H9 (cell line): ENCODE measurements at regions not wholly inside any gene's neighbourhood (a gene's known extent, or its start where the extent isn't known, plus 50 kb on each side); places are given as distances from the start of the nearest gene placed in this dataset.

ENCODE experiments used
- DNase-seq: peaks from one replicate; pipeline ENCODE4 v3.0.0-alpha.2; 2017
- H2AFZ ChIP-seq: one replicate; pipeline ENCODE4 v1.6.1; 2013; ENCODE audit warnings: mild to moderate bottlenecking, low read length, control low read depth, moderate library complexity
- H2AK5ac ChIP-seq: 2 replicates; pipeline ENCODE4 v1.6.1; 2013; ENCODE audit warnings: low read length, control low read depth, mixed read lengths; ENCODE audit not compliant: insufficient read length
- H2BK120ac ChIP-seq: one replicate; pipeline ENCODE4 v1.6.1; 2013; ENCODE audit warnings: low read depth, mild to moderate bottlenecking, low read length, control low read depth, inconsistent platforms; ENCODE audit not compliant: poor library complexity, severe bottlenecking
- H2BK12ac ChIP-seq: 2 replicates; pipeline ENCODE4 v1.6.1; 2013; ENCODE audit warnings: low read length, control low read depth, mixed read lengths, low read depth; ENCODE audit not compliant: insufficient read length
- H2BK15ac ChIP-seq: 2 replicates; pipeline ENCODE4 v1.6.1; 2013; ENCODE audit warnings: low read depth, low read length, control low read depth
- H2BK20ac ChIP-seq: one replicate; pipeline ENCODE4 v1.6.1; 2013; ENCODE audit warnings: low read depth, mild to moderate bottlenecking, low read length, control low read depth, inconsistent platforms; ENCODE audit not compliant: poor library complexity, severe bottlenecking
- H2BK5ac ChIP-seq: 2 replicates; pipeline ENCODE4 v1.6.1; 2013; ENCODE audit warnings: low read length, control low read depth, mixed read lengths; ENCODE audit not compliant: insufficient read length
- H3K14ac ChIP-seq: 2 replicates; pipeline ENCODE4 v1.6.1; 2013; ENCODE audit warnings: low read length, control low read depth; ENCODE audit not compliant: insufficient read depth
- H3K18ac ChIP-seq: 2 replicates; pipeline ENCODE4 v1.6.1; 2013; ENCODE audit warnings: low read depth, mild to moderate bottlenecking, mixed read lengths, low read length, control low read depth; ENCODE audit not compliant: insufficient read length
- H3K23ac ChIP-seq: 2 replicates; pipeline ENCODE4 v1.6.1; 2013; ENCODE audit warnings: low read length, control low read depth, mixed read lengths, low read depth; ENCODE audit not compliant: insufficient read length
- H3K23me2 ChIP-seq: 2 replicates; pipeline ENCODE4 v1.6.1; 2013; ENCODE audit warnings: low read depth, mild to moderate bottlenecking, mixed read lengths, low read length, control low read depth; ENCODE audit not compliant: insufficient read length, poor library complexity, severe bottlenecking
- H3K27ac ChIP-seq: 2 replicates; pipeline ENCODE4 v1.5.1; 2013; ENCODE audit warnings: low read length, control low read depth, mixed read lengths, low read depth; ENCODE audit not compliant: insufficient read length
- H3K27me3 ChIP-seq: 2 replicates; pipeline ENCODE4 v1.6.1; 2013; ENCODE audit warnings: low read length, control low read depth, inconsistent platforms; ENCODE audit not compliant: insufficient read depth
- H3K4ac ChIP-seq: 2 replicates; pipeline ENCODE4 v1.6.1; 2013; ENCODE audit warnings: low read depth, mild to moderate bottlenecking, control low read depth, inconsistent platforms, low read length, moderate library complexity
- H3K4me1 ChIP-seq: 2 replicates; pipeline ENCODE4 v1.6.1; 2013; ENCODE audit warnings: low read length, control low read depth, inconsistent platforms; ENCODE audit not compliant: insufficient read depth
- H3K4me2 ChIP-seq: 2 replicates; pipeline ENCODE4 v1.6.1; 2013; ENCODE audit warnings: low read length, control low read depth, mixed read lengths; ENCODE audit not compliant: insufficient read length, insufficient read depth
- H3K56ac ChIP-seq: 2 replicates; pipeline ENCODE4 v1.6.1; 2013; ENCODE audit warnings: low read depth, mild to moderate bottlenecking, mixed read lengths, low read length, control low read depth; ENCODE audit not compliant: insufficient read length
- H3K79me1 ChIP-seq: 2 replicates; pipeline ENCODE4 v1.6.1; 2013; ENCODE audit warnings: low read depth, mild to moderate bottlenecking, moderate library complexity, low read length, control low read depth, inconsistent platforms; ENCODE audit not compliant: insufficient read depth, poor library complexity, severe bottlenecking
- H3K79me2 ChIP-seq: 2 replicates; pipeline ENCODE4 v1.6.1; 2013; ENCODE audit warnings: low read length, control low read depth, inconsistent platforms; ENCODE audit not compliant: insufficient read depth
- H3K9ac ChIP-seq: 2 replicates; pipeline ENCODE4 v1.6.1; 2013; ENCODE audit warnings: low read length, control low read depth, mixed read lengths; ENCODE audit not compliant: insufficient read length; ENCODE audit errors: extremely low read depth
- H3K9me3 ChIP-seq: one replicate; pipeline ENCODE4 v1.6.1; 2013; ENCODE audit warnings: low read depth, low read length, inconsistent platforms; ENCODE audit not compliant: control insufficient read depth
- H3T11ph ChIP-seq: one replicate; pipeline ENCODE4 v1.6.1; 2013; ENCODE audit warnings: mild to moderate bottlenecking, low read length, control low read depth, inconsistent platforms
- H4K20me1 ChIP-seq: one replicate; pipeline ENCODE4 v1.6.1; 2013; ENCODE audit not compliant: control insufficient read depth, insufficient read length, insufficient read depth
- H4K5ac ChIP-seq: 2 replicates; pipeline ENCODE4 v1.6.1; 2013; ENCODE audit warnings: low read depth, mild to moderate bottlenecking, mixed read lengths, low read length, control low read depth; ENCODE audit not compliant: insufficient read length
- H4K8ac ChIP-seq: replicated peaks from 2 replicates; pipeline ENCODE4 v1.6.1; 2013; ENCODE audit warnings: low read length, control low read depth, mixed read lengths, low read depth; ENCODE audit not compliant: insufficient read length
- H4K91ac ChIP-seq: 2 replicates; pipeline ENCODE4 v1.6.1; 2013; ENCODE audit warnings: low read depth, mild to moderate bottlenecking, moderate library complexity, mixed read lengths, low read length, control low read depth; ENCODE audit not compliant: insufficient read length
- H3K27ac Mint-ChIP-seq, 3 experiments: 2 replicates in 2 of 3; 3 replicates in 1 of 3; pipeline ENCODE4 v1.8.0; 2020 to 2021; ENCODE audit warnings: mixed read lengths in 3 of 3, mild to moderate bottlenecking in 1 of 3, moderate library complexity in 1 of 3
- H3K27me3 Mint-ChIP-seq: 2 replicates; pipeline ENCODE4 v1.8.0; 2021; ENCODE audit warnings: low read depth, mild to moderate bottlenecking, moderate library complexity, mixed read lengths
- H3K36me3 Mint-ChIP-seq, 3 experiments: 2 replicates in 2 of 3; 3 replicates in 1 of 3; pipeline ENCODE4 v1.8.0; 2020 to 2021; ENCODE audit warnings: low read depth in 3 of 3, mixed read lengths in 3 of 3; ENCODE audit not compliant: insufficient read depth in 1 of 3
- H3K4me1 Mint-ChIP-seq, 2 experiments: 2 replicates each; pipeline ENCODE4 v1.8.0; 2020; ENCODE audit warnings: mixed read lengths in 2 of 2
- H3K4me3 Mint-ChIP-seq, 2 experiments: 2 replicates in 1 of 2; 3 replicates in 1 of 2; pipeline ENCODE4 v1.8.0; 2020 to 2021; ENCODE audit warnings: mild to moderate bottlenecking in 2 of 2, mixed read lengths in 2 of 2, moderate library complexity in 1 of 2
- H3K9me3 Mint-ChIP-seq, 2 experiments: 2 replicates in 1 of 2; 3 replicates in 1 of 2; pipeline ENCODE4 v1.8.0; 2020; ENCODE audit warnings: mild to moderate bottlenecking in 2 of 2, mixed read lengths in 2 of 2, moderate library complexity in 1 of 2
- TF ChIP-seq, protein P1 (sequence below): fragments of 200-600 bp; sonication (generic); conservative IDR thresholded peaks from 3 replicates; pipeline ENCODE4 v1.8.0; 2021; ENCODE audit warnings: antibody characterized with exemption, mild to moderate bottlenecking

DNA sequence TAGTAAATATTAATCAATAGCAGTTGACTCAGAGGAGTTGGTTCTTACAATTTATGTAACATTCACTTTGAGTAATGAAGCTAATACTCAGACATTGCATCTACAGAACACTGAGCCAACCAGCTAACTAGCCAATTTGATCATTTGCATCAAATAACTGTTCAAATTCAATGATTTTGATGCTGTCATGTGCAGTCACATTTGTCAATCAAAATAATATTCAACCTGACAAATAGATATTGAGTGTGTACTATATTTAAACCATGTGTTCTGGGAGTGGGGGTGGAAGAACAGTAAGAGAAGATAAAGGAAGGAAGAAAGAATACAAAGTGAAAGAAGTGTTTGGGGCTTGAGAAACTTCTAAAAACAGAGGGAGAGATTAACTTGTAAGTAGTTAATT is 277.2 kb upstream of the ARHGEF26 start:
- no peak overlapping the region for H3K18ac ChIP-seq
- Mint-ChIP-seq H3K36me3 (no peaks in the 10 kb centered on the region; a peak in 1 of 7 replicates), H3K4me1 (no peaks in the 10 kb centered on the region), H3K4me3 (no peak overlapping the region), H3K27ac (no peak overlapping the region), H3K9me3 (no peaks in the 10 kb centered on the region), H3K27me3 (no peaks in the 10 kb centered on the region)
- TF ChIP-seq, protein P1, sequence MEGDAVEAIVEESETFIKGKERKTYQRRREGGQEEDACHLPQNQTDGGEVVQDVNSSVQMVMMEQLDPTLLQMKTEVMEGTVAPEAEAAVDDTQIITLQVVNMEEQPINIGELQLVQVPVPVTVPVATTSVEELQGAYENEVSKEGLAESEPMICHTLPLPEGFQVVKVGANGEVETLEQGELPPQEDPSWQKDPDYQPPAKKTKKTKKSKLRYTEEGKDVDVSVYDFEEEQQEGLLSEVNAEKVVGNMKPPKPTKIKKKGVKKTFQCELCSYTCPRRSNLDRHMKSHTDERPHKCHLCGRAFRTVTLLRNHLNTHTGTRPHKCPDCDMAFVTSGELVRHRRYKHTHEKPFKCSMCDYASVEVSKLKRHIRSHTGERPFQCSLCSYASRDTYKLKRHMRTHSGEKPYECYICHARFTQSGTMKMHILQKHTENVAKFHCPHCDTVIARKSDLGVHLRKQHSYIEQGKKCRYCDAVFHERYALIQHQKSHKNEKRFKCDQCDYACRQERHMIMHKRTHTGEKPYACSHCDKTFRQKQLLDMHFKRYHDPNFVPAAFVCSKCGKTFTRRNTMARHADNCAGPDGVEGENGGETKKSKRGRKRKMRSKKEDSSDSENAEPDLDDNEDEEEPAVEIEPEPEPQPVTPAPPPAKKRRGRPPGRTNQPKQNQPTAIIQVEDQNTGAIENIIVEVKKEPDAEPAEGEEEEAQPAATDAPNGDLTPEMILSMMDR = no peak
- no peaks in the 10 kb centered on the region for H3K4me1 ChIP-seq
- no peak overlapping the region for H3K27ac ChIP-seq
- H4K20me1 ChIP-seq = no peaks in the 10 kb centered on the region
- no peaks in the 10 kb centered on the region for H3K23me2 ChIP-seq
- H2AFZ ChIP-seq = no peak overlapping the region
- no peak overlapping the region for H4K8ac ChIP-seq
- H2BK12ac ChIP-seq = no peak overlapping the region
- no peak overlapping the region for H3T11ph ChIP-seq
- H3K27me3 ChIP-seq = no peaks in the 10 kb centered on the region
- H3K79me1 ChIP-seq = no peaks in the 10 kb centered on the region
- H3K4ac ChIP-seq = no peak overlapping the region
- H3K56ac ChIP-seq = no peak overlapping the region
- H2BK120ac ChIP-seq = no peak overlapping the region
- DNase-seq = no peak
- no peak overlapping the region for H3K23ac ChIP-seq
- no peak overlapping the region for H3K14ac ChIP-seq
- H4K91ac ChIP-seq = no peak overlapping the region
- no peak overlapping the region for H2BK20ac ChIP-seq
- H3K4me2 ChIP-seq = no peak overlapping the region
- H3K9me3 ChIP-seq = no peaks in the 10 kb centered on the region
- no peaks in the 10 kb centered on the region for H3K79me2 ChIP-seq
- H2BK15ac ChIP-seq = no peak overlapping the region
- H3K9ac ChIP-seq = no peak overlapping the region
- H4K5ac ChIP-seq = no peak overlapping the region
- H2BK5ac ChIP-seq = no peak overlapping the region
- H2AK5ac ChIP-seq = no peak overlapping the region
